ENCODE measurements at regions not wholly inside any gene's neighbourhood (a gene's known extent, or its start where the extent isn't known, plus 50 kb on each side); places are given as distances from the start of the nearest gene placed in this dataset.

- DNase-seq = no peak
- Mint-ChIP-seq H3K27ac (ENCODE audit: unreplicated experiment) (no peak overlapping the region), H3K27me3 (ENCODE audit: unreplicated experiment) (peaks cover 3% of the 10 kb centered on the region), H3K4me1 (ENCODE audit: low read depth, unreplicated experiment) (peaks cover 9% of the 10 kb centered on the region), H3K36me3 (ENCODE audit: unreplicated experiment) (no peaks in the 10 kb centered on the region), H3K9me3 (ENCODE audit: unreplicated experiment) (peaks cover 2% of the 10 kb centered on the region), H3K4me3 (ENCODE audit: unreplicated experiment) (no peak overlapping the region)
- TF ChIP-seq CTCF (IDR thresholded peaks at IDR 0.05; ENCODE audit: partially characterized antibody, unreplicated experiment) = no peak
Measured at GRCh38 chr3:14338242-14338641, 64.2 kb upstream of the SLC6A6 start.

GRCh38 chr3:14338898-14339458, 63.4 kb upstream of the SLC6A6 start:
- Mint-ChIP-seq H3K27ac (ENCODE audit: unreplicated experiment) (no peak overlapping the region), H3K4me1 (ENCODE audit: low read depth, unreplicated experiment) (peaks cover 12% of the 10 kb centered on the region), H3K9me3 (ENCODE audit: unreplicated experiment) (peaks cover 4% of the 10 kb centered on the region), H3K36me3 (ENCODE audit: unreplicated experiment) (no peaks in the 10 kb centered on the region), H3K27me3 (ENCODE audit: unreplicated experiment) (peaks cover 3% of the 10 kb centered on the region), H3K4me3 (ENCODE audit: unreplicated experiment) (no peak overlapping the region)
- no peak for DNase-seq
- TF ChIP-seq CTCF (IDR thresholded peaks at IDR 0.05; ENCODE audit: partially characterized antibody, unreplicated experiment) = no peak

- no peak overlapping the region for H3K27ac Mint-ChIP-seq (ENCODE audit: unreplicated experiment)
- H3K4me1 Mint-ChIP-seq (ENCODE audit: low read depth, unreplicated experiment) = peaks cover 12% of the 10 kb centered on the region
- no peaks in the 10 kb centered on the region for H3K36me3 Mint-ChIP-seq (ENCODE audit: unreplicated experiment)
- H3K4me3 Mint-ChIP-seq (ENCODE audit: unreplicated experiment) = no peak overlapping the region
- TF ChIP-seq CTCF (IDR thresholded peaks at IDR 0.05; ENCODE audit: partially characterized antibody, unreplicated experiment) = no peak
- peaks cover 6% of the 10 kb centered on the region for H3K9me3 Mint-ChIP-seq (ENCODE audit: unreplicated experiment)
- H3K27me3 Mint-ChIP-seq (ENCODE audit: unreplicated experiment) = peaks cover 3% of the 10 kb centered on the region
- DNase-seq = no peak
Measured at GRCh38 chr3:14340960-14341708, 61.3 kb upstream of the SLC6A6 start.

- H3K27me3 Mint-ChIP-seq (ENCODE audit: unreplicated experiment) = peaks cover 4% of the 10 kb centered on the region
- no peak for TF ChIP-seq CTCF (IDR thresholded peaks at IDR 0.05; ENCODE audit: partially characterized antibody, unreplicated experiment)
- H3K9me3 Mint-ChIP-seq (ENCODE audit: unreplicated experiment) = peaks cover 7% of the 10 kb centered on the region
- peaks cover 16% of the 10 kb centered on the region for H3K4me1 Mint-ChIP-seq (ENCODE audit: low read depth, unreplicated experiment)
- no peak overlapping the region for H3K4me3 Mint-ChIP-seq (ENCODE audit: unreplicated experiment)
- no peaks in the 10 kb centered on the region for H3K36me3 Mint-ChIP-seq (ENCODE audit: unreplicated experiment)
- no peak overlapping the region for H3K27ac Mint-ChIP-seq (ENCODE audit: unreplicated experiment)
- no peak for DNase-seq
Measured at GRCh38 chr3:14343338-14344112, 58.9 kb upstream of the SLC6A6 start.

All from glutamatergic neuron (in vitro differentiated cells).